ENCODE measurements at regions not wholly inside any gene's neighbourhood (a gene's known extent, or its start where the extent isn't known, plus 50 kb on each side); places are given as distances from the start of the nearest gene placed in this dataset.

DNA sequence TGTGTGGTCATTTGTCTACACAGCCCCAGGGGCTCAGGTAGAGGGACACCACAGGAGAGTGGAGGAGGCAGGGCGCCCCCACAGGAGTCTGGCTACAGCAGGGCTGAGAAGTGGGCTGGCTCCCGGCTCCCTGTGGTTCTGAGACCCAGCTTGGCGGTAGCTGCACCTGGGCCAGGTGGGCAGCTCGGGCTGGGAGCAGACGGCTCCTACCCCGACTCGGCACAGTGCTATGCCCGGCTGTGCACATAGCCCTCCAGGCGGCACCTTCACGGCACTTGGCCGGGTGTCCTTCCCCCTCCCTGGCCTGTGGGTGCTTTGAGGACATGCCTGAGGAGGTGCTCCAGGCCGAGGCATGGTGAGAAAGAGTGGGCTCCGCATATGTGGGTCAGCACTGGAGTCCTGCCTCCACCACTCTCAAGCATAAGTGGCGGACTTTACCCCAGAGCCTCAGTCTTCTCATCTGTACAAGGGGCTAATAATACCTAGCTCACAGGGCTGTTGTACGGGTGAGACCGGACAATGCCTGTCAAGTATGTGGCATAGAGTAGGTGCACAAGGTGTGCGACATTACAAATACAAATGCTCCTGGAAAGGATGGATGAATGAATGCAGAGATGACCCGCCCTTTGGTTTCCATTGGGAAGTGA is 50.1 kb upstream of the JPH3 start:
- DNase-seq (ENCODE audit: low read depth) = no peak

DNA sequence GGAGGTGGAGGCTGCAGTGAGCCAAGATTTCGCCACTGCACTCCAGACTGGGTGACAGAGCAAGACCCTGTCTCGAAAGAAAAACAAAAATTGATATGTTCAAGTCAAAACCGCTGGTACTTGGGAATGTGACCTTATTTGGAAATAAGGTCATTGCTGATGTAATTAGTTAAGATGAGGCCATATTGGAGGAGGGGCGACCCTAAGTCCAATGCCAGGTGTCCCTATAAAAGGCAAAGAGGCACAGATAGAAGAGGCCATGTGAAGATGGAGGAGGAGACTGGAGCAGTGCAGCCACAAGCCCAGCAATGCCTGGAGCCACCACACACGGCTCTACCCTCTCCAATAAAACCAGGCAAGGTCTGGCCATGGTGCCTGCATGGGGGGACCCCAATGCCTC is 50.8 kb upstream of the JPH3 start:
- DNase-seq (ENCODE audit: low read depth) = no peak

DNA sequence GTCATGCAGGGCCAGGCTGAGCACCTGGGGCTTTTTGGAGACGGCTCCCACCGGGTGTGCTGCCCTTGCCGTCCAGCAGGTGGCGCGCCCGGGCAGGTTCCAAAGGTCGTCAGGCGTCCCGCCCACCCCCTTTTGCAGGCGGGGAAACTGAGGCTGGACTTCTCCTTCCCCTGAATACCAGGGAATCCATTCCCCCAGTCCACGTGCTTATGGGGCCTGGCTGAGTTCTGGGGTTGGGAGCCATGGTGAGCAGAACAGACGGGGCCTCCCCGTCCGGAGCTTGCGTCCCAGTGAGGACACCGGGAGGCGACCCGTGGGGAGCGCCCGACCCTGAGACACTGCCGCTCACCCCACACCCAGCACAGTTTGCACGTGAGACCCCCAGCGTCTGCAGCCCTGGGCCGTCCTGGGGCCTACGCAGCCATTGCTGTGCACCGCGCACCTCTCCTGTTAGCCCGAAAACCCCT is 51.8 kb upstream of the JPH3 start:
- DNase-seq (ENCODE audit: low read depth) = peak; percentile 35

DNA sequence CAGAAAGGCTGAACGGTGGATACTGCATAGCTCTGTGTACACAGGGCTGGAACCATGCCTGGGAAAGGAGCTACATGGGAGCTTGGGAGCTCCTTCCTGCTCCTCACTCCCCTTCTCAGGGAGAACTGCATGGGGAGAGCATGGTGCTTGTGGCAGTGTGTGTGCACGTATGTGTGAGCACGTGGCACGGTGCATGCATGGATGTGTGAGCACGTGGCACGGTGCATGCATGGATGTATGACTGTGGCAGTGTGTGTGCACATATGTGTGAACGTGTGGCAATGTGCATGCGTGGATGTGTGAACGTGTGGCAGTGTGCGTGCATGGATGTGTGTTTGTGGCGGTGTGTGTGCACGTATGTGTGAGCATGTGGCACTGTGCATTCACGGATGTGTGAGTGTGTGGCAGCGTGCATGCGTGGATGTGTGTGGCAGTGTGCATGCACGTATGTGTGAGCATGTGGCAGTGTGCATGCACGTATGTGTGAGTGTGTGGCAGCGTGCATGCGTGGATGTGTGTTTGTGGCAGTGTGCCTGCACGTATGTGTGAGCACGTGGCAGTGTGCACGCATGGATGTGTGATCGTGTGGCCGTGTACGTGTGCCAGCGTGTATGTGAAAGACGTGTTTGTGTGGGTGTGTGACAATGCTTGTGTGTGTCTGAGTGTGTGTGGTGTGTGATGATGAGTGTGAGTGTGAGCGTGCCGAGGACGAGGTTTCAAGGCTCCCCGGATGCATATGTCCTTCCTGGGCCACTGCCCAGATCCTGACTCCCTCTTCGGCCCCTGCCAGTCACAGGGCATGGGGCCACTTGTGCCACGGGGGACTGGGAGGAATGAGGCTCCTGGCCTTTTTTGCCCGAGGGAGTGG is 52.4 kb upstream of the JPH3 start:
- DNase-seq (ENCODE audit: low read depth) = no peak

DNA sequence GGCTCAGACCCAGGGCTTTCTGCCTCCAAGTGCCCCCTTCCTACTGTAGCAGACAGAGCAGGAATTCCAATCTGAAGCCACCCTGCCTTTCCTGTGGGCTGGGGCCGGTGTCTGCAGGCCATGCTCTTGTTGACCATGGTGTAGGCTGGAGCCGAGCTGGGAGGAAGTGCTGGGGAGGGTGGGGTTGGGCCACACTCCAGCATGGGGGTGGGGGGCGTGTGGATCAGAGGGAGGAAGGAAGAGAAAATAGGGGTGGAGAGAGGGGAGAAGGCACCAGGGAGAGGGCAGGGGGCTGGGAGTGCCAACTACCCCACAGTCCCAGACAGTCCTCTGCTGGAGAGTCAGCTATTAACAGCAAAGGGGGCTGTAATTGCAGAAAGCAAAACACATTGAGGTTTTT is 54.3 kb upstream of the JPH3 start:
- no peak for DNase-seq (ENCODE audit: low read depth)

DNA sequence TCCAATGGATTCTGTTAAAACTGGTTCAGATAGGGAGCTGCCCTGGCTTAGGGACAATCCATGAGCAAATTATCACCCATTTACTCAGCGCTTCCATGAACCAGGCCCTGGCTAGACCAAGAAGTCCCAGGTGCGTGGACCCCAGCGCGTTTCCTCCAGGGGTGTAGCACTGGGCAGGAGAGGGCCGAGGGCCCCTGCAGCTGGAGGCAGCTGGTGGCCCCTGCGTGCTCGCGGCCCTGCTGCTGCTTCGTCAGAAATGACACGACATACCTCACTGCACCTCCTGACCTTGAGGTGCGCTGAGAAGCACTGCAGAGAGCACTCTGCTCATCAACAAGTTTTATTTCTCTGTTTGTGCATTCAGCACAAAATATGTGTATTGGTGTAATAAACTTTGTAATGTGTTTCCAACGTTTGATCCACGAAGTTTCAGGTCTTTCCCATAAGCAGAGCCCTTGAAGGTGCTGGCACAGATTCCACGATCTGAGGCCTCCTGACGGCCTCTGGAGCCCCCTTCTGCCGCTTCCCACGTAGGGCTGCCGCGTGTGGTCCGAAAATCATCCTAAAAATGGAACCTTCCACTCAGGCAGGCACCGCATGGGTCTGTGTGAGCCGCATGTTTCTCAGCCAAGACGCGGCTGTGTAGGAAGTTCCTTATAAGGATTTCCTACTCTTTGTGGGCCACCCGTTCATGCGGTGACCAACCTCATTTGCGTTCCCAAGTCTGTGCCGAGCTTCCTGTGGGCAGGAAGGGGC is 50.8 kb upstream of the ZCCHC14 start:
- DNase-seq (ENCODE audit: low read depth) = no peak

DNA sequence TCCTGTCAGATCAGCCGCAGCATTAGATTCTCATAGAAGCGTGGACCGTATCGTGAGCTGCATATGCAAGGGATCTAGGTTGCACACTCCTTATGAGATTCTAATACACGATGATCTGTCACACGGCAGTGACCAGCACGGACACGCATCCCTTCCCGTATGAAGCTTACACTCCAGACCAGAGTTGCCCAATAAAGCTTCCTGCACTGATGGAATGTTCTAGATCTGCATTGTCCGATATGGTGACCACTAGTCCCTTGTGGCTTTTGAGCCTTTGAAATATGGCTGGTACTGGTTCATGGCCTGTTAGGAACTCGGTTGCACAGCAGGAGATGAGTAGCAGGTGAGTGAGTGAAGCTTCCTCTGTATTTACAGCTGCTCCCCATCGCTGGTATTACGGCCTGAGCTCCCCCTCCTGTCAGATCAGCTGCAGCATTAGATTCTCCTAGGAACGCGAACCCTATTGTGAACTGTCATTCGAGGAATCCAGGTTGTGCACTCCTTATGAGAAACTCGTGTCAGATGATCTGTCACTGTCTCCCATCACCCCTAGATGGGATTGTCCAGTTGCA is 49.8 kb upstream of the ZCCHC14 start:
- no peak for DNase-seq (ENCODE audit: low read depth)

Data from activated T-helper 1 cell treated with Interleukin-2 at 50 U/mL for 16 hours (primary cell).